ENCODE measurements at regions not wholly inside any gene's neighbourhood (a gene's known extent, or its start where the extent isn't known, plus 50 kb on each side); places are given as distances from the start of the nearest gene placed in this dataset.

DNA sequence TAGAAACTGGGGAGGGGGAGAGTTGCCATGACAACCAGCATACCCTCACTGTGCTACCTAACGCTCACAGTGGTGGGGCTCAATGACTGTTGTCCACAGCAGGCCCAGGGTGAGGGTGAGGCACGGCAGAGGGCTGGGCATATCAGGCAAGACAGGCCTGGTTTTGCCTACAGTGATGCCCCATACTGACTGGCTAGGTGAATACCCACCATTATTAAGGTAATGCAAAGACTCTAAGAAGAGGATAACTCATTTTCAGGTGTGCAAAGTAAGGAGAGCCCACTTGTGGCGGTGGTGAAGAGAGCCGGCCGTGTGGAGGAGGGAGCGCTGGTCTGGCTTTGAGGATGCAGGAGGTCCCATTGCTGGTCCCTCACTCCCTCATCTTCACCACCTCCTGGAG, 422.3 kb downstream of the FUT8 start:
- TF ChIP-seq EP300 (IDR thresholded peaks at IDR 0.05; ENCODE audit: borderline replicate concordance in 1 of 2, control insufficient read depth in 1 of 2, low read depth in 2 of 2, low read length in 2 of 2), result no peak
- TF ChIP-seq, protein P1, sequence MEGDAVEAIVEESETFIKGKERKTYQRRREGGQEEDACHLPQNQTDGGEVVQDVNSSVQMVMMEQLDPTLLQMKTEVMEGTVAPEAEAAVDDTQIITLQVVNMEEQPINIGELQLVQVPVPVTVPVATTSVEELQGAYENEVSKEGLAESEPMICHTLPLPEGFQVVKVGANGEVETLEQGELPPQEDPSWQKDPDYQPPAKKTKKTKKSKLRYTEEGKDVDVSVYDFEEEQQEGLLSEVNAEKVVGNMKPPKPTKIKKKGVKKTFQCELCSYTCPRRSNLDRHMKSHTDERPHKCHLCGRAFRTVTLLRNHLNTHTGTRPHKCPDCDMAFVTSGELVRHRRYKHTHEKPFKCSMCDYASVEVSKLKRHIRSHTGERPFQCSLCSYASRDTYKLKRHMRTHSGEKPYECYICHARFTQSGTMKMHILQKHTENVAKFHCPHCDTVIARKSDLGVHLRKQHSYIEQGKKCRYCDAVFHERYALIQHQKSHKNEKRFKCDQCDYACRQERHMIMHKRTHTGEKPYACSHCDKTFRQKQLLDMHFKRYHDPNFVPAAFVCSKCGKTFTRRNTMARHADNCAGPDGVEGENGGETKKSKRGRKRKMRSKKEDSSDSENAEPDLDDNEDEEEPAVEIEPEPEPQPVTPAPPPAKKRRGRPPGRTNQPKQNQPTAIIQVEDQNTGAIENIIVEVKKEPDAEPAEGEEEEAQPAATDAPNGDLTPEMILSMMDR (IDR thresholded peaks at IDR 0.05 in 2 of 3, conservative IDR thresholded peaks at IDR 0.05 in 1 of 3; ENCODE audit: control insufficient read depth in 2 of 3, extremely low read depth in 1 of 3, insufficient read depth in 1 of 3, low read depth in 3 of 3, low read length in 3 of 3), result no peak
- TF ChIP-seq ESRRA (IDR thresholded peaks at IDR 0.05; ENCODE audit: low read length), result no peak
- TF ChIP-seq SIN3A (IDR thresholded peaks at IDR 0.05; ENCODE audit: low read depth, low read length), result no peak
- TF ChIP-seq, protein P2, sequence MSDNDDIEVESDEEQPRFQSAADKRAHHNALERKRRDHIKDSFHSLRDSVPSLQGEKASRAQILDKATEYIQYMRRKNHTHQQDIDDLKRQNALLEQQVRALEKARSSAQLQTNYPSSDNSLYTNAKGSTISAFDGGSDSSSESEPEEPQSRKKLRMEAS (IDR thresholded peaks at IDR 0.05; ENCODE audit: low read depth, low read length), result no peak
- TF ChIP-seq, protein P3, sequence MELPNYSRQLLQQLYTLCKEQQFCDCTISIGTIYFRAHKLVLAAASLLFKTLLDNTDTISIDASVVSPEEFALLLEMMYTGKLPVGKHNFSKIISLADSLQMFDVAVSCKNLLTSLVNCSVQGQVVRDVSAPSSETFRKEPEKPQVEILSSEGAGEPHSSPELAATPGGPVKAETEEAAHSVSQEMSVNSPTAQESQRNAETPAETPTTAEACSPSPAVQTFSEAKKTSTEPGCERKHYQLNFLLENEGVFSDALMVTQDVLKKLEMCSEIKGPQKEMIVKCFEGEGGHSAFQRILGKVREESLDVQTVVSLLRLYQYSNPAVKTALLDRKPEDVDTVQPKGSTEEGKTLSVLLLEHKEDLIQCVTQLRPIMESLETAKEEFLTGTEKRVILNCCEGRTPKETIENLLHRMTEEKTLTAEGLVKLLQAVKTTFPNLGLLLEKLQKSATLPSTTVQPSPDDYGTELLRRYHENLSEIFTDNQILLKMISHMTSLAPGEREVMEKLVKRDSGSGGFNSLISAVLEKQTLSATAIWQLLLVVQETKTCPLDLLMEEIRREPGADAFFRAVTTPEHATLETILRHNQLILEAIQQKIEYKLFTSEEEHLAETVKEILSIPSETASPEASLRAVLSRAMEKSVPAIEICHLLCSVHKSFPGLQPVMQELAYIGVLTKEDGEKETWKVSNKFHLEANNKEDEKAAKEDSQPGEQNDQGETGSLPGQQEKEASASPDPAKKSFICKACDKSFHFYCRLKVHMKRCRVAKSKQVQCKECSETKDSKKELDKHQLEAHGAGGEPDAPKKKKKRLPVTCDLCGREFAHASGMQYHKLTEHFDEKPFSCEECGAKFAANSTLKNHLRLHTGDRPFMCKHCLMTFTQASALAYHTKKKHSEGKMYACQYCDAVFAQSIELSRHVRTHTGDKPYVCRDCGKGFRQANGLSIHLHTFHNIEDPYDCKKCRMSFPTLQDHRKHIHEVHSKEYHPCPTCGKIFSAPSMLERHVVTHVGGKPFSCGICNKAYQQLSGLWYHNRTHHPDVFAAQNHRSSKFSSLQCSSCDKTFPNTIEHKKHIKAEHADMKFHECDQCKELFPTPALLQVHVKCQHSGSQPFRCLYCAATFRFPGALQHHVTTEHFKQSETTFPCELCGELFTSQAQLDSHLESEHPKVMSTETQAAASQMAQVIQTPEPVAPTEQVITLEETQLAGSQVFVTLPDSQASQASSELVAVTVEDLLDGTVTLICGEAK (IDR thresholded peaks at IDR 0.05; ENCODE audit: borderline replicate concordance), result no peak

Data from GM12878 (cell line).